Astrocyte (in vitro differentiated cells and primary cell): ENCODE measurements at regions not wholly inside any gene's neighbourhood (a gene's known extent, or its start where the extent isn't known, plus 50 kb on each side); places are given as distances from the start of the nearest gene placed in this dataset.

Source experiments
- CTCF ChIP-seq: IDR thresholded peaks from 2 replicates; pipeline ENCODE4 v1.5.1; 2011; ENCODE audit warnings: low read depth, mild to moderate bottlenecking, inconsistent platforms, low read length, moderate library complexity; ENCODE audit not compliant: insufficient read depth
- EZH2 ChIP-seq: IDR thresholded peaks from 2 replicates; pipeline ENCODE4 v1.6.1; 2012; ENCODE audit warnings: mild to moderate bottlenecking, low read length, inconsistent platforms; ENCODE audit not compliant: insufficient read depth

GRCh38 chr10:113274176-113274829 lies 278.6 kb upstream of the HABP2 start:
- TF ChIP-seq CTCF (no peak), EZH2 (no peak)
